Glomerular endothelial cell (primary cell): ENCODE measurements at regions not wholly inside any gene's neighbourhood (a gene's known extent, or its start where the extent isn't known, plus 50 kb on each side); places are given as distances from the start of the nearest gene placed in this dataset.
"Not testable (repeated sequence)": the region's sequence is repeated elsewhere in the genome, so short reads cannot be mapped to it uniquely, and the experiment has no call there.

ENCODE experiments used
- DNase-seq: peaks from one replicate; pipeline ENCODE4 v3.0.0-alpha.2; 2011; ENCODE audit warnings: low read depth, low spot score; ENCODE audit errors: extremely low read depth

GRCh38 chr20:20799716-20800312, 87.4 kb upstream of the RALGAPA2 start:
- no peak for DNase-seq

GRCh38 chr20:20797521-20798310, 85.3 kb upstream of the RALGAPA2 start:
- no peak for DNase-seq

- DNase-seq, result no peak
These were observed 84.5 kb upstream of the RALGAPA2 start for GRCh38 chr20:20796766-20797440.

- DNase-seq, result no peak
These were observed 83.3 kb upstream of the RALGAPA2 start for GRCh38 chr20:20795721-20796120.

- DNase-seq, result no peak
These were observed 82.7 kb upstream of the RALGAPA2 start for GRCh38 chr20:20795119-20795518.

- no peak for DNase-seq
These were observed 81.1 kb upstream of the RALGAPA2 start for GRCh38 chr20:20793591-20793990.

GRCh38 chr20:20791664-20792568, 79.5 kb upstream of the RALGAPA2 start:
- DNase-seq, result no peak

- DNase-seq, result no peak
These were observed 75.9 kb upstream of the RALGAPA2 start for GRCh38 chr20:20788308-20788707.

- DNase-seq, result no peak
These were observed 74.0 kb upstream of the RALGAPA2 start for GRCh38 chr20:20786428-20786827.

GRCh38 chr20:20785226-20785625, 72.8 kb upstream of the RALGAPA2 start:
- no peak for DNase-seq

- not testable (repeated sequence) for DNase-seq
These were observed 72.0 kb upstream of the RALGAPA2 start for GRCh38 chr20:20784450-20784849.

GRCh38 chr20:20783450-20783849, 71.0 kb upstream of the RALGAPA2 start:
- DNase-seq, result no peak

- no peak for DNase-seq
These were observed 70.3 kb upstream of the RALGAPA2 start for GRCh38 chr20:20782755-20783154.

GRCh38 chr20:20782231-20782630, 69.8 kb upstream of the RALGAPA2 start:
- DNase-seq, result no peak

- no peak for DNase-seq
These were observed 68.6 kb upstream of the RALGAPA2 start for GRCh38 chr20:20781029-20781428.

GRCh38 chr20:20780127-20780824, 67.8 kb upstream of the RALGAPA2 start:
- DNase-seq, result no peak

- DNase-seq, result no peak
These were observed 66.2 kb upstream of the RALGAPA2 start for GRCh38 chr20:20778676-20779075.

GRCh38 chr20:20772497-20773085, 60.1 kb upstream of the RALGAPA2 start:
- DNase-seq, result no peak

- no peak for DNase-seq
These were observed 55.9 kb upstream of the RALGAPA2 start for GRCh38 chr20:20768202-20768815.
